ENCODE measurements at regions not wholly inside any gene's neighbourhood (a gene's known extent, or its start where the extent isn't known, plus 50 kb on each side); places are given as distances from the start of the nearest gene placed in this dataset.

GRCh38 chr6:86782328-86782727 lies 155.0 kb upstream of the HTR1E start:
- TF ChIP-seq CTCF (conservative IDR thresholded peaks at IDR 0.05) = peak; percentile 51
- Histone ChIP-seq H3K27ac (ENCODE audit: low read depth, low read length) (no peak overlapping the region), H3K9ac (ENCODE audit: extremely low read depth, low read length, poor library complexity, severe bottlenecking) (no peak overlapping the region), H3K4me1 (ENCODE audit: control insufficient read depth, insufficient read depth, low read length) (peaks cover 12% of the 10 kb centered on the region), H3K36me3 (ENCODE audit: control insufficient read depth, insufficient read depth, low read length) (no peaks in the 10 kb centered on the region), H3K4me3 (ENCODE audit: low read length) (no peak overlapping the region), H3K9me3 (ENCODE audit: control insufficient read depth, low read length) (no peaks in the 10 kb centered on the region), H3K27me3 (ENCODE audit: control insufficient read depth, insufficient read depth, low read length, poor library complexity, severe bottlenecking) (no peaks in the 10 kb centered on the region)
- Mint-ChIP-seq H3K36me3 (ENCODE audit: low read depth) (no peaks in the 10 kb centered on the region), H3K27ac (no peak overlapping the region), H3K27me3 (ENCODE audit: insufficient read depth) (no peaks in the 10 kb centered on the region), H3K9me3 (no peaks in the 10 kb centered on the region), H3K4me3 (no peak overlapping the region), H3K4me1 (peaks cover 19% of the 10 kb centered on the region)
- no peak for DNase-seq

- Histone ChIP-seq H3K27me3 (ENCODE audit: control insufficient read depth, insufficient read depth, low read length, poor library complexity, severe bottlenecking) (no peaks in the 10 kb centered on the region), H3K4me1 (ENCODE audit: control insufficient read depth, insufficient read depth, low read length) (peaks cover 9% of the 10 kb centered on the region), H3K9ac (ENCODE audit: extremely low read depth, low read length, poor library complexity, severe bottlenecking) (no peak overlapping the region), H3K36me3 (ENCODE audit: control insufficient read depth, insufficient read depth, low read length) (no peaks in the 10 kb centered on the region), H3K9me3 (ENCODE audit: control insufficient read depth, low read length) (no peaks in the 10 kb centered on the region), H3K4me3 (ENCODE audit: low read length) (no peak overlapping the region), H3K27ac (ENCODE audit: low read depth, low read length) (no peak overlapping the region)
- 89% methylated on average over 2 of the region's 2 CpGs; no CpG with 5 or more reads in 1 of the 2 experiments for WGBS, 2 experiments (ENCODE audit: insufficient coverage in 1 of 2, insufficient read length in 1 of 2)
- no peak for DNase-seq
- Mint-ChIP-seq H3K27me3 (ENCODE audit: insufficient read depth) (no peaks in the 10 kb centered on the region), H3K9me3 (no peaks in the 10 kb centered on the region), H3K36me3 (ENCODE audit: low read depth) (no peaks in the 10 kb centered on the region), H3K4me3 (no peak overlapping the region), H3K27ac (no peak overlapping the region), H3K4me1 (peaks cover 15% of the 10 kb centered on the region)
- no peak for TF ChIP-seq CTCF (conservative IDR thresholded peaks at IDR 0.05)
These were observed 156.4 kb upstream of the HTR1E start for GRCh38 chr6:86780923-86781322.

DNA sequence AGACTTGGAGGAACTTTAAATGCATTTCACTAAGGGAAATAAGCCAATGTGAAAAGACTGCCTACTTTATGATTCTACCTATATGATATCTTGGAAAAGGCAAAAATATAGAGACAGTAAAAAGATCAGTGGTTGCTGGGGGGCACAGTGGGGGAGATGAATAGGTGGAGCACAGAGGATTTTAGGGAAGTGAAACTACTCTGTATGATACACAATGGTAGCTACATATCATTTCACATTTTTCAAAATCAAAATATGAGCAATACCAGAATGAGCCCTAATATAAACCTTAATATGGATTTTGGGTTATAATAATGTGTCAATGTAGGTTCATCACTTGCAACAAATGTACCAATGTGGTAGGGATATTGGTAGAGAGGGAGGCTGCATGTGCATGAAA lies 161.4 kb upstream of the HTR1E start:
- Histone ChIP-seq H3K4me3 (ENCODE audit: low read length) (no peak overlapping the region), H3K4me1 (ENCODE audit: control insufficient read depth, insufficient read depth, low read length) (no peaks in the 10 kb centered on the region), H3K27ac (ENCODE audit: low read depth, low read length) (no peak overlapping the region), H3K9ac (ENCODE audit: extremely low read depth, low read length, poor library complexity, severe bottlenecking) (no peak overlapping the region), H3K36me3 (ENCODE audit: control insufficient read depth, insufficient read depth, low read length) (no peaks in the 10 kb centered on the region), H3K27me3 (ENCODE audit: control insufficient read depth, insufficient read depth, low read length, poor library complexity, severe bottlenecking) (no peaks in the 10 kb centered on the region), H3K9me3 (ENCODE audit: control insufficient read depth, low read length) (no peaks in the 10 kb centered on the region)
- Mint-ChIP-seq H3K4me3 (no peak overlapping the region), H3K9me3 (no peaks in the 10 kb centered on the region), H3K27me3 (ENCODE audit: insufficient read depth) (no peaks in the 10 kb centered on the region), H3K4me1 (no peaks in the 10 kb centered on the region), H3K36me3 (ENCODE audit: low read depth) (no peaks in the 10 kb centered on the region), H3K27ac (no peak overlapping the region)
- TF ChIP-seq CTCF (conservative IDR thresholded peaks at IDR 0.05) = no peak
- no peak for DNase-seq

All from endodermal cell (in vitro differentiated cells).